ENCODE measurements at regions not wholly inside any gene's neighbourhood (a gene's known extent, or its start where the extent isn't known, plus 50 kb on each side); places are given as distances from the start of the nearest gene placed in this dataset.

DNA sequence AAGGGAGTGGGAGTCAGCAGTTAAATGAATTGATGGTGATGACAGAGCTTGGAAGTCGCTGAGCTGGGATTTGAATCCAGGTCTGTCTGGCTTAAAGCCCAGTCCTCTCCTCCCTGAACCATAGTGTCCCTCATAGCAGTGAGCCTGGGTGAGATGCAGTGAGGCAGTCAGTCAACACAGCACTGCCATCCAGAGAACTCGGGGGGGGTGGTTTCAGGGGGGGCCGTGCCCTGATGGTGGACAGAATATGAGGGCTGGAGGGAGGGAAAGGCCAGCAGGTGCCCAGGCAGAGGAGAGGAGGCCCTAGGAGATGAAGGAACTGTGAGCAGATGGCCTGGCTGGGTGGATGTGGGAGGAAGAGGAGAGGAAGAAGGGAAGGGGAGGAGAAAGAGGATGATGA, 405.6 kb downstream of the PTPRU start:
- Histone ChIP-seq H3K4me3 (ENCODE audit: low read depth, low read length) (no peak overlapping the region), H3K36me3 (ENCODE audit: control insufficient read depth, insufficient read depth, low read length) (no peaks in the 10 kb centered on the region), H3K4me1 (no peaks in the 10 kb centered on the region), H3K27me3 (replicated peaks; ENCODE audit: control insufficient read depth, insufficient read depth, low read length) (no peaks in the 10 kb centered on the region), H3K9me3 (no peaks in the 10 kb centered on the region)
- POLR2A ChIA-PET, result no interaction called here
- Mint-ChIP-seq H3K4me1 (ENCODE audit: low read depth, unreplicated experiment) (no peaks in the 10 kb centered on the region), H3K27ac (ENCODE audit: unreplicated experiment) (no peak overlapping the region), H3K4me3 (ENCODE audit: unreplicated experiment) (no peak overlapping the region), H3K36me3 (ENCODE audit: insufficient read depth, unreplicated experiment) (no peaks in the 10 kb centered on the region), H3K9me3 (ENCODE audit: unreplicated experiment) (no peaks in the 10 kb centered on the region), H3K27me3 (ENCODE audit: insufficient read depth, unreplicated experiment) (peaks cover 4% of the 10 kb centered on the region)
- intact Hi-C loops (cut with micrococcal nuclease; ENCODE audit: unreplicated experiment), result no loop called here
- CTCF ChIA-PET, result no interaction called here
- no peak for DNase-seq
- no TSS peak for BruUV-seq (replicated peaks)
- TF ChIP-seq, protein P1, sequence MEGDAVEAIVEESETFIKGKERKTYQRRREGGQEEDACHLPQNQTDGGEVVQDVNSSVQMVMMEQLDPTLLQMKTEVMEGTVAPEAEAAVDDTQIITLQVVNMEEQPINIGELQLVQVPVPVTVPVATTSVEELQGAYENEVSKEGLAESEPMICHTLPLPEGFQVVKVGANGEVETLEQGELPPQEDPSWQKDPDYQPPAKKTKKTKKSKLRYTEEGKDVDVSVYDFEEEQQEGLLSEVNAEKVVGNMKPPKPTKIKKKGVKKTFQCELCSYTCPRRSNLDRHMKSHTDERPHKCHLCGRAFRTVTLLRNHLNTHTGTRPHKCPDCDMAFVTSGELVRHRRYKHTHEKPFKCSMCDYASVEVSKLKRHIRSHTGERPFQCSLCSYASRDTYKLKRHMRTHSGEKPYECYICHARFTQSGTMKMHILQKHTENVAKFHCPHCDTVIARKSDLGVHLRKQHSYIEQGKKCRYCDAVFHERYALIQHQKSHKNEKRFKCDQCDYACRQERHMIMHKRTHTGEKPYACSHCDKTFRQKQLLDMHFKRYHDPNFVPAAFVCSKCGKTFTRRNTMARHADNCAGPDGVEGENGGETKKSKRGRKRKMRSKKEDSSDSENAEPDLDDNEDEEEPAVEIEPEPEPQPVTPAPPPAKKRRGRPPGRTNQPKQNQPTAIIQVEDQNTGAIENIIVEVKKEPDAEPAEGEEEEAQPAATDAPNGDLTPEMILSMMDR (IDR thresholded peaks at IDR 0.05; ENCODE audit: insufficient read depth in 1 of 2, low read depth in 1 of 2, low read length in 1 of 2, severe bottlenecking in 1 of 2, unreplicated experiment in 1 of 2), result no peak

DNA sequence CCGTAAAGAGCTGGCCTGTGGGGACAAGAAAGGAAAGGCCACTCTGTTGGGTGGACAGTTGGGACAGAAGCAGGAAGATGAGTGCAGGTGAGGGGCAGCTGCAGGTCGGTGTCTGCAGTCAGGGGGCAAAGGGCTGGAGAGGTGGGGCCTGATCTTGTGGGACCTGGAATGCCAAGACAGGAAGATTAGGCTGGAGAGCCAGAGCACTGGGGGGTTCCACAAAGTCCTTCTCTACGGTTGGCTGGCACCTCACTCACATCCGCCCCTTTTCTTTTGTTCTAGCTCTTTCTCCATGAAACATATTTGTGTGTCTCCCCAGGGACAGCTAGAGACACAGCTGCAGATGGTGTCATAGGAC, 404.1 kb downstream of the PTPRU start:
- no peaks in the 10 kb centered on the region for H3K9me3 ChIP-seq
- no TSS peak for BruUV-seq (replicated peaks)
- intact Hi-C loops (cut with micrococcal nuclease; ENCODE audit: unreplicated experiment), result no loop called here
- no peak for DNase-seq
- Mint-ChIP-seq H3K9me3 (ENCODE audit: unreplicated experiment) (no peaks in the 10 kb centered on the region), H3K4me1 (ENCODE audit: low read depth, unreplicated experiment) (no peaks in the 10 kb centered on the region), H3K4me3 (ENCODE audit: unreplicated experiment) (no peak overlapping the region), H3K36me3 (ENCODE audit: insufficient read depth, unreplicated experiment) (no peaks in the 10 kb centered on the region), H3K27ac (ENCODE audit: unreplicated experiment) (no peak overlapping the region), H3K27me3 (ENCODE audit: insufficient read depth, unreplicated experiment) (peaks cover 4% of the 10 kb centered on the region)
- no peaks in the 10 kb centered on the region for H3K36me3 ChIP-seq (ENCODE audit: control insufficient read depth, insufficient read depth, low read length)
- ChIA-PET CTCF (no interaction called here), POLR2A (no interaction called here)
- no peaks in the 10 kb centered on the region for H3K4me1 ChIP-seq
- no peaks in the 10 kb centered on the region for H3K27me3 ChIP-seq (replicated peaks; ENCODE audit: control insufficient read depth, insufficient read depth, low read length)
- no peak overlapping the region for H3K4me3 ChIP-seq (ENCODE audit: low read depth, low read length)
- TF ChIP-seq, protein P1 (IDR thresholded peaks at IDR 0.05; ENCODE audit: insufficient read depth in 1 of 2, low read depth in 1 of 2, low read length in 1 of 2, severe bottlenecking in 1 of 2, unreplicated experiment in 1 of 2), result no peak

DNA sequence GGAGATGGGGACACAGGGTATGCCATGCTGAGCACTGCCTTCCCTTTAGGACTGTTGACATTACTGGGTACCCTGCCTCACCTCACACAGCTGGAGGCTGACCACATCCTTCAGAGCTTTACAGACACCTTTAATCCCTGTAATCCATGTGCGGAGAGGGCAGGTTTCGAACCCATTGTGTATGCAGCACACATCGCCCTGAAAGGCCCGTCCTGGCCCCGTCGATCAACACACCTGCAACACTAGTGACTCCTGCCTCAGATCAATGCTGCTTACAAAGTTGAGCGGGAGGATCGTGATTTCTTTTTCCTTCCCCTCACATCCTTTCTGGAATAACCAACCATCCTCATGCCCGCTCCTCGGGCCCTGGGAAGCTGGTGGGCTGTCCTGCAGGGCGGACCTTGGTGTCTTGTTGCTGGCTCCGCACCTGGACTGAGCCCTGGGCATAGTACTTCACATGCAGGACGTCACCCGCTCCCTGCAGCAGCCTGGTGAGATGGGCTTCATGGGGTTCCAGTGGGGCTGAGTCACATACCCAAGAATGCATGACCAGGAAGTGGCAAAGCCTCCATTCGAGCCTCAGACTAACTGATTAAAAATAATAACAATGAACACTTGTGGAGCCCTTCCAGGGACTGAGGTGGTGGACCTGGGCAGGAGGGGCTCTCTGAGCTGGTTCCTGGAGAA, 403.6 kb downstream of the PTPRU start:
- no peak for DNase-seq
- no TSS peak for BruUV-seq (replicated peaks)
- POLR2A ChIA-PET, result no interaction called here

More for the DNA sequence above, 403.6 kb downstream of the PTPRU start:
- CTCF ChIA-PET, result no interaction called here
- H3K4me1 Mint-ChIP-seq (ENCODE audit: low read depth, unreplicated experiment), result no peaks in the 10 kb centered on the region
- intact Hi-C loops (cut with micrococcal nuclease; ENCODE audit: unreplicated experiment), result no loop called here
- Histone ChIP-seq H3K4me1 (no peaks in the 10 kb centered on the region), H3K36me3 (ENCODE audit: control insufficient read depth, insufficient read depth, low read length) (no peaks in the 10 kb centered on the region), H3K27me3 (replicated peaks; ENCODE audit: control insufficient read depth, insufficient read depth, low read length) (no peaks in the 10 kb centered on the region), H3K9me3 (no peaks in the 10 kb centered on the region), H3K4me3 (ENCODE audit: low read depth, low read length) (no peak overlapping the region)
- no peaks in the 10 kb centered on the region for H3K36me3 Mint-ChIP-seq (ENCODE audit: insufficient read depth, unreplicated experiment)
- TF ChIP-seq, protein P1 (IDR thresholded peaks at IDR 0.05; ENCODE audit: insufficient read depth in 1 of 2, low read depth in 1 of 2, low read length in 1 of 2, severe bottlenecking in 1 of 2, unreplicated experiment in 1 of 2), result no peak
- H3K27me3 Mint-ChIP-seq (ENCODE audit: insufficient read depth, unreplicated experiment), result peaks cover 4% of the 10 kb centered on the region
- H3K27ac Mint-ChIP-seq (ENCODE audit: unreplicated experiment), result no peak overlapping the region
- no peaks in the 10 kb centered on the region for H3K9me3 Mint-ChIP-seq (ENCODE audit: unreplicated experiment)
- H3K4me3 Mint-ChIP-seq (ENCODE audit: unreplicated experiment), result no peak overlapping the region
